AML-193 (cell line): ENCODE measurements at regions not wholly inside any gene's neighbourhood (a gene's known extent, or its start where the extent isn't known, plus 50 kb on each side); places are given as distances from the start of the nearest gene placed in this dataset.

Experiments used
- DNase-seq, 2 experiments: peaks; one replicate each; lab custom pipeline; 2025; lab: John Stamatoyannopoulos, UW

GRCh38 chr6:19037607-19038006 lies 650.5 kb downstream of the RNF144B start:
- no peak for DNase-seq

GRCh38 chr6:19039287-19039686 lies 652.1 kb downstream of the RNF144B start:
- DNase-seq = no peak

- DNase-seq = no peak
Observed at GRCh38 chr6:19041906-19042305, 654.8 kb downstream of the RNF144B start.

GRCh38 chr6:19042420-19042819 lies 655.3 kb downstream of the RNF144B start:
- DNase-seq = no peak

- no peak for DNase-seq
Observed at GRCh38 chr6:19050765-19051164, 663.6 kb downstream of the RNF144B start.

GRCh38 chr6:19052219-19052618 lies 665.1 kb downstream of the RNF144B start:
- DNase-seq = no peak

GRCh38 chr6:19059102-19059501 lies 672.0 kb downstream of the RNF144B start:
- no peak for DNase-seq

- no peak for DNase-seq
Observed at GRCh38 chr6:19067165-19067564, 680.0 kb downstream of the RNF144B start.

GRCh38 chr6:19070520-19070919 lies 683.4 kb downstream of the RNF144B start:
- no peak for DNase-seq

- no peak for DNase-seq
Observed at GRCh38 chr6:19083801-19084200, 696.7 kb downstream of the RNF144B start.

- DNase-seq = no peak
Observed at GRCh38 chr6:19086480-19086879, 699.3 kb downstream of the RNF144B start.

- no peak for DNase-seq
Observed at GRCh38 chr6:19087296-19087695, 700.1 kb downstream of the RNF144B start.

- DNase-seq = no peak
Observed at GRCh38 chr6:19087897-19088296, 700.7 kb downstream of the RNF144B start.

GRCh38 chr6:19100752-19101151 lies 713.6 kb downstream of the RNF144B start:
- DNase-seq = no peak

GRCh38 chr6:19102936-19103335 lies 715.8 kb downstream of the RNF144B start:
- DNase-seq = no peak

- no peak for DNase-seq
Observed at GRCh38 chr6:19107468-19107867, 720.3 kb downstream of the RNF144B start.

GRCh38 chr6:19121521-19121920 lies 715.6 kb upstream of the ID4 start:
- no peak for DNase-seq

GRCh38 chr6:19127081-19127480 lies 710.1 kb upstream of the ID4 start:
- DNase-seq = no peak

GRCh38 chr6:19128701-19129100 lies 708.5 kb upstream of the ID4 start:
- no peak for DNase-seq

- no peak for DNase-seq
Observed at GRCh38 chr6:19135706-19136105, 701.5 kb upstream of the ID4 start.

GRCh38 chr6:19137505-19137904 lies 699.7 kb upstream of the ID4 start:
- DNase-seq = no peak

GRCh38 chr6:19142275-19142674 lies 694.9 kb upstream of the ID4 start:
- DNase-seq = no peak

- DNase-seq = no peak
Observed at GRCh38 chr6:19150307-19150706, 686.9 kb upstream of the ID4 start.

- no peak for DNase-seq
Observed at GRCh38 chr6:19153270-19153980, 683.7 kb upstream of the ID4 start.

GRCh38 chr6:19153981-19154295 lies 683.2 kb upstream of the ID4 start:
- no peak for DNase-seq
